ENCODE measurements at regions not wholly inside any gene's neighbourhood (a gene's known extent, or its start where the extent isn't known, plus 50 kb on each side); places are given as distances from the start of the nearest gene placed in this dataset.
A peak's percentile ranks its signal among the peaks of the same experiment; 100 is the strongest.
"Not testable (repeated sequence)": the region's sequence is repeated elsewhere in the genome, so short reads cannot be mapped to it uniquely, and the experiment has no call there.

GRCh38 chr5:56377573-56377972, 144.4 kb upstream of the ANKRD55 start:
- H3K79me2 ChIP-seq (ENCODE audit: control insufficient read depth, insufficient read depth, low read length, poor library complexity): no peaks in the 10 kb centered on the region
- no peak overlapping the region for H2BK5ac ChIP-seq (ENCODE audit: low read depth, low read length, poor library complexity)
- H3K9ac ChIP-seq (ENCODE audit: low read length): no peak overlapping the region
- H3K14ac ChIP-seq (ENCODE audit: low read length): no peak overlapping the region
- H3K4me2 ChIP-seq (ENCODE audit: low read length): no peak overlapping the region
- H2AFZ ChIP-seq (ENCODE audit: insufficient read depth, low read length, poor library complexity): no peak overlapping the region
- no peaks in the 10 kb centered on the region for H3K27me3 ChIP-seq (ENCODE audit: insufficient read depth, low read length)
- no peaks in the 10 kb centered on the region for H3K79me1 ChIP-seq (ENCODE audit: low read length)
- no peak overlapping the region for H4K12ac ChIP-seq (ENCODE audit: low read depth, low read length)
- no peak overlapping the region for H4K8ac ChIP-seq (ENCODE audit: low read depth, low read length)
- H2BK120ac ChIP-seq (ENCODE audit: insufficient read depth, low read length, poor library complexity): no peak overlapping the region
- no peak overlapping the region for H3K27ac ChIP-seq (ENCODE audit: low read depth, low read length)
- H4K91ac ChIP-seq (ENCODE audit: low read depth, low read length): no peak overlapping the region
- H3K36me3 ChIP-seq (ENCODE audit: control insufficient read depth in 1 of 2, insufficient read depth in 2 of 2, low read length in 2 of 2): peaks cover 0 to 2% of the 10 kb centered on the region in 2 experiments
- H3K4me1 ChIP-seq (ENCODE audit: control insufficient read depth in 1 of 2, insufficient read depth in 2 of 2, low read length in 2 of 2): no peaks in the 10 kb centered on the region
- no peak overlapping the region for H3K18ac ChIP-seq (ENCODE audit: low read length)
- H3K4ac ChIP-seq (ENCODE audit: low read depth, low read length): no peak overlapping the region
- H2BK12ac ChIP-seq (ENCODE audit: low read length): no peak overlapping the region
- H3K23ac ChIP-seq (ENCODE audit: low read length): no peak overlapping the region
- H2AK5ac ChIP-seq (ENCODE audit: low read length): no peak overlapping the region
- H3K4me3 ChIP-seq (ENCODE audit: low read depth, low read length): no peak overlapping the region
- no peak for DNase-seq
- H3K9me3 ChIP-seq (ENCODE audit: insufficient read depth, low read depth, low read length): peaks cover 8% of the 10 kb centered on the region

GRCh38 chr5:56376128-56376527, 143.0 kb upstream of the ANKRD55 start:
- Histone ChIP-seq H4K12ac (ENCODE audit: low read depth, low read length) (no peak overlapping the region), H3K4me3 (ENCODE audit: low read depth, low read length) (no peak overlapping the region), H2AFZ (ENCODE audit: insufficient read depth, low read length, poor library complexity) (no peak overlapping the region), H2BK5ac (ENCODE audit: low read depth, low read length, poor library complexity) (no peak overlapping the region), H3K4ac (ENCODE audit: low read depth, low read length) (no peak overlapping the region), H3K14ac (ENCODE audit: low read length) (no peak overlapping the region), H3K27me3 (ENCODE audit: insufficient read depth, low read length) (no peaks in the 10 kb centered on the region), H4K8ac (ENCODE audit: low read depth, low read length) (no peak overlapping the region), H3K23ac (ENCODE audit: low read length) (no peak overlapping the region), H3K4me2 (ENCODE audit: low read length) (no peak overlapping the region), H2BK120ac (ENCODE audit: insufficient read depth, low read length, poor library complexity) (no peak overlapping the region), H2AK5ac (ENCODE audit: low read length) (no peak overlapping the region), H4K91ac (ENCODE audit: low read depth, low read length) (no peak overlapping the region), H3K9ac (ENCODE audit: low read length) (no peak overlapping the region), H3K36me3 (ENCODE audit: control insufficient read depth in 1 of 2, insufficient read depth in 2 of 2, low read length in 2 of 2) (peaks cover 0 to 2% of the 10 kb centered on the region in 2 experiments), H3K4me1 (ENCODE audit: control insufficient read depth in 1 of 2, insufficient read depth in 2 of 2, low read length in 2 of 2) (no peaks in the 10 kb centered on the region), H3K18ac (ENCODE audit: low read length) (no peak overlapping the region), H2BK12ac (ENCODE audit: low read length) (no peak overlapping the region), H3K79me2 (ENCODE audit: control insufficient read depth, insufficient read depth, low read length, poor library complexity) (no peaks in the 10 kb centered on the region), H3K9me3 (ENCODE audit: insufficient read depth, low read depth, low read length) (peaks cover 8% of the 10 kb centered on the region), H3K27ac (ENCODE audit: low read depth, low read length) (no peak overlapping the region), H3K79me1 (ENCODE audit: low read length) (no peaks in the 10 kb centered on the region)
- no CpG with 5 or more reads among the region's 2 CpGs for WGBS (ENCODE audit: extremely low coverage, insufficient coverage, insufficient read length)
- peak in 1 of 2 donors; percentile 9 for DNase-seq

GRCh38 chr5:56375011-56375410, 141.9 kb upstream of the ANKRD55 start:
- H2BK12ac ChIP-seq (ENCODE audit: low read length): no peak overlapping the region
- H4K12ac ChIP-seq (ENCODE audit: low read depth, low read length): no peak overlapping the region
- H3K9me3 ChIP-seq (ENCODE audit: insufficient read depth, low read depth, low read length): peaks cover 8% of the 10 kb centered on the region
- no peak overlapping the region for H3K4me3 ChIP-seq (ENCODE audit: low read depth, low read length)
- no peaks in the 10 kb centered on the region for H3K4me1 ChIP-seq (ENCODE audit: control insufficient read depth in 1 of 2, insufficient read depth in 2 of 2, low read length in 2 of 2)
- no peak overlapping the region for H3K27ac ChIP-seq (ENCODE audit: low read depth, low read length)
- H4K91ac ChIP-seq (ENCODE audit: low read depth, low read length): no peak overlapping the region
- H2BK5ac ChIP-seq (ENCODE audit: low read depth, low read length, poor library complexity): no peak overlapping the region
- H3K23ac ChIP-seq (ENCODE audit: low read length): no peak overlapping the region
- H3K36me3 ChIP-seq (ENCODE audit: control insufficient read depth in 1 of 2, insufficient read depth in 2 of 2, low read length in 2 of 2): peaks cover 0 to 2% of the 10 kb centered on the region in 2 experiments
- H3K4me2 ChIP-seq (ENCODE audit: low read length): no peak overlapping the region
- H2BK120ac ChIP-seq (ENCODE audit: insufficient read depth, low read length, poor library complexity): no peak overlapping the region
- WGBS (ENCODE audit: extremely low coverage, insufficient coverage, insufficient read length): no CpG with 5 or more reads among the region's 5 CpGs
- H3K27me3 ChIP-seq (ENCODE audit: insufficient read depth, low read length): no peaks in the 10 kb centered on the region
- no peak overlapping the region for H3K4ac ChIP-seq (ENCODE audit: low read depth, low read length)
- no peak overlapping the region for H3K14ac ChIP-seq (ENCODE audit: low read length)
- H3K79me1 ChIP-seq (ENCODE audit: low read length): no peaks in the 10 kb centered on the region
- no peak overlapping the region for H4K8ac ChIP-seq (ENCODE audit: low read depth, low read length)
- no peak overlapping the region for H2AFZ ChIP-seq (ENCODE audit: insufficient read depth, low read length, poor library complexity)
- H3K79me2 ChIP-seq (ENCODE audit: control insufficient read depth, insufficient read depth, low read length, poor library complexity): no peaks in the 10 kb centered on the region
- no peak overlapping the region for H3K9ac ChIP-seq (ENCODE audit: low read length)
- no peak overlapping the region for H3K18ac ChIP-seq (ENCODE audit: low read length)
- H2AK5ac ChIP-seq (ENCODE audit: low read length): no peak overlapping the region
- no peak for DNase-seq

GRCh38 chr5:56372491-56372890, 139.4 kb upstream of the ANKRD55 start:
- H3K27me3 ChIP-seq (ENCODE audit: insufficient read depth, low read length); H3K18ac ChIP-seq (ENCODE audit: low read length); H2BK12ac ChIP-seq (ENCODE audit: low read length); H4K8ac ChIP-seq (ENCODE audit: low read depth, low read length); H3K27ac ChIP-seq (ENCODE audit: low read depth, low read length); DNase-seq; H3K4me2 ChIP-seq (ENCODE audit: low read length); H2BK120ac ChIP-seq (ENCODE audit: insufficient read depth, low read length, poor library complexity); H3K9ac ChIP-seq (ENCODE audit: low read length); H3K79me2 ChIP-seq (ENCODE audit: control insufficient read depth, insufficient read depth, low read length, poor library complexity); H3K4me1 ChIP-seq (ENCODE audit: control insufficient read depth in 1 of 2, insufficient read depth in 2 of 2, low read length in 2 of 2); H3K36me3 ChIP-seq (ENCODE audit: control insufficient read depth in 1 of 2, insufficient read depth in 2 of 2, low read length in 2 of 2); H3K4ac ChIP-seq (ENCODE audit: low read depth, low read length); H2AFZ ChIP-seq (ENCODE audit: insufficient read depth, low read length, poor library complexity); H4K12ac ChIP-seq (ENCODE audit: low read depth, low read length); H3K4me3 ChIP-seq (ENCODE audit: low read depth, low read length); H3K79me1 ChIP-seq (ENCODE audit: low read length); H2BK5ac ChIP-seq (ENCODE audit: low read depth, low read length, poor library complexity); H3K23ac ChIP-seq (ENCODE audit: low read length); H2AK5ac ChIP-seq (ENCODE audit: low read length); H3K14ac ChIP-seq (ENCODE audit: low read length); H3K9me3 ChIP-seq (ENCODE audit: insufficient read depth, low read depth, low read length); H4K91ac ChIP-seq (ENCODE audit: low read depth, low read length): not testable (repeated sequence)
- no CpG with 5 or more reads among the region's 31 CpGs for WGBS (ENCODE audit: extremely low coverage, insufficient coverage, insufficient read length)
